VCaP (cell line): ENCODE measurements at regions not wholly inside any gene's neighbourhood (a gene's known extent, or its start where the extent isn't known, plus 50 kb on each side); places are given as distances from the start of the nearest gene placed in this dataset.

Experiments used
- H3K27ac ChIP-seq: fragments of 450-650 bp; 2 replicates; pipeline ENCODE4 v1.5.1; 2017
- TF ChIP-seq, protein P1 (sequence below): fragments of 450-650 bp; conservative IDR thresholded peaks from 2 replicates; pipeline ENCODE4 v1.5.1; 2017; ENCODE audit warnings: mild to moderate bottlenecking, moderate library complexity

DNA sequence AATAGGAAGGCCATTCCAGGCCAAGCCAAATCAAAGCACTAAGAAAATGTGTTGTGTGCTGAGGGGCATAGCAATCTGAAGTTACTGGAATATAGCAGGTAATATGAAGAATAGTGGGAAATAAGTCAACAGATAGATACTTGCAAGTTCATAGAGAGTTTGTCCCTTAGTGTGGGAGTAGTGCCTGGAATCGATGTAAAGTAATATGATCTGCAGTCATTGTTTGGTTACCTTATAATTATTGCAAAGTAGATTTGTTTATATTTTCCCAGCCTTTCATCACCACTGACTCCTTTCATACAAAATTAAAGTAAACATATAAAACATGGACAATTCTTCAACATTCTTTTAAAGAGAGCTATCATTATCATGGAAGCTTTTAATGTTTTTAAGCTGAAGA, 420.9 kb upstream of the NECTIN3 start:
- peak overlapping the region; percentile 34; the same call in 1 of the 2 replicates for H3K27ac ChIP-seq
- TF ChIP-seq, protein P1, sequence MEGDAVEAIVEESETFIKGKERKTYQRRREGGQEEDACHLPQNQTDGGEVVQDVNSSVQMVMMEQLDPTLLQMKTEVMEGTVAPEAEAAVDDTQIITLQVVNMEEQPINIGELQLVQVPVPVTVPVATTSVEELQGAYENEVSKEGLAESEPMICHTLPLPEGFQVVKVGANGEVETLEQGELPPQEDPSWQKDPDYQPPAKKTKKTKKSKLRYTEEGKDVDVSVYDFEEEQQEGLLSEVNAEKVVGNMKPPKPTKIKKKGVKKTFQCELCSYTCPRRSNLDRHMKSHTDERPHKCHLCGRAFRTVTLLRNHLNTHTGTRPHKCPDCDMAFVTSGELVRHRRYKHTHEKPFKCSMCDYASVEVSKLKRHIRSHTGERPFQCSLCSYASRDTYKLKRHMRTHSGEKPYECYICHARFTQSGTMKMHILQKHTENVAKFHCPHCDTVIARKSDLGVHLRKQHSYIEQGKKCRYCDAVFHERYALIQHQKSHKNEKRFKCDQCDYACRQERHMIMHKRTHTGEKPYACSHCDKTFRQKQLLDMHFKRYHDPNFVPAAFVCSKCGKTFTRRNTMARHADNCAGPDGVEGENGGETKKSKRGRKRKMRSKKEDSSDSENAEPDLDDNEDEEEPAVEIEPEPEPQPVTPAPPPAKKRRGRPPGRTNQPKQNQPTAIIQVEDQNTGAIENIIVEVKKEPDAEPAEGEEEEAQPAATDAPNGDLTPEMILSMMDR, result no peak

DNA sequence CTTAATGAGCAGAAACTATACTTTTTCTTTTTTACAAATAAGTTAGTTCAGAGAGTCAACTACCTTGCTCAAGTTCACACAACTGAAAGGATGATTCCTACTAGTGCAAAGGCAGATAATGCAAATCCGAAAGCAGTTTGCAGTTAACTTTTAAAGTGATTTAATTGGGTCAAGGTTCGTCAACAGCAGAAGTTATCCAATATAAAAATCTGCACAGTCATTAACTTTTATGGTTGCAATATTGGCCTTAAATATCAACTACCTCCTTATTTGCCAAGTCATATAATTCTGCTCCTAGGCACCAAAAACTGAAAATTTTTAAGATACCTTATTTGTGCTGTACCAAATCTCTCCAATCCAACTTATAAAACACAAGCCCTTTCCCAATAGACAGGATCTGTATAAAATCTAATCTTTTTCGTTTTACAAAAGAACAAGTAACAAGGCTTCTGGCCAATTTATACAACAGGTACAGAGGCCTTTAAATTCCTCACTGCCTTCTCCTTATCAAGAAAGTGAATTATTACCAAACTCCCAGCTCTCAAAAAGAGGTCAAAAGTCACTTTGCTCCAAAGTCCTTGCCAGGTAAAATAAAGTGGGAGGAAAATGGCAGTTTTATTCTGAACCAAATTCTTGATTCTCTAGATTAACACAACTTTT, 416.6 kb upstream of the NECTIN3 start:
- peak overlapping the region; percentile 35 for H3K27ac ChIP-seq
- TF ChIP-seq, protein P1, result no peak

GRCh38 chr3:110656394-110657025, 415.1 kb upstream of the NECTIN3 start:
- no peak overlapping the region for H3K27ac ChIP-seq
- TF ChIP-seq, protein P1, result no peak

DNA sequence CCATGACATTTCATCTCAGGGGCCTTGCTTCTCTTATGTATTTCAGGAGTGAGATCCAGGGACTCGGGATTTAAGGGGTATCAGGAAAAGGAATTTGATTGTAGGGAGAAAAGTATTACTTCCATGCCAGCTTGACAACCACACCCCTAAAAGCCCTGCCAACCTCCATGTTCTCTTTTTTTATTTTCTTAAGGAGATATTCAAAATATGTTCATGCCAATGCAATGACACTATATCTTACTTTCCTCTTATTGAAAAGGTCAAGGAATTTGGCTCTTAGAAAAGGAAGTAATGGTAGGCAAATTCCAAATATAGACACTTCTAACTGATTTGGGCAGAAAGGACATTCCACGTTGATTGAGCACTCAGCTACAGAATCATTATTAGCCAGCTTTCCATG, 407.5 kb upstream of the NECTIN3 start:
- TF ChIP-seq, protein P1, result no peak
- H3K27ac ChIP-seq, result no peak overlapping the region

DNA sequence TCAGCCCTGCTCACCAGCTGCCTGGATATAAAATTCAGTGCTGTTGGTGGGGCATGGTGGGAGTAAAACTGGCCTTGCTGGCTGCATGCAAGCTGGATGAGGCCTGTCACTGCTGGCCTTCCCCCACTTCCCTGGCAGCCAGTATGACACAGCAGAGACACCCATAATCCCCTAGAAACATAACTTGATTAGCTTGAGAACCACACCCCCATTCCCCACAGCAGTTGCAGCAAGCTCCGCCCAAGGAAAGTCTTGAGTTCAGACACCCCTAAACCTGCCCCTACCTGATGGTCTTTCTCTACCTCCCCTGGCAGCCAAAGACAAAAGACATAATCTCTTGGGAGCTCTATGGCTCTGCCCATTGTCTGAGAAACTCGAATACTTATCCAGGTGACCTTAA, 405.1 kb upstream of the NECTIN3 start:
- H3K27ac ChIP-seq, result no peak overlapping the region
- TF ChIP-seq, protein P1, result no peak

DNA sequence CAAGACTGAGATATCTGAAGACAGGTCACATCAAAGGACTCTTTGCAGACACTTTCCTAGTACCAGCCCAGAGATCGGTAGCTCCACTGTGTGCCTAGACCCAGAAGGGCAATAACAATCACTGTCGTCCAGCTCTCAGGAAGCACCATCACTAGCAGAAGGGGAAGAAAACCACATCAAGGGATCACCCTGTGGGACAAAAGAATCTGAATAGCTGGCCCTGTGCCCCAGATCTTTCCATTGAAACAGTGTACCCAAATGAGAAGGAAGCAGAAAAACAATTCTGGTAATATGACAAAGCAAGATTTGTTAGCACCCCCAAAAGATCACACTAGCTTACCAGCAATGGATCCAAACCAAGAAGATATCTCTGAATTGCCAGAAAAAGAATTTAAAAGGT, 404.4 kb upstream of the NECTIN3 start:
- TF ChIP-seq, protein P1, result no peak
- no peak overlapping the region for H3K27ac ChIP-seq

- no peak overlapping the region for H3K27ac ChIP-seq
- TF ChIP-seq, protein P1, result no peak
These were observed 401.2 kb upstream of the NECTIN3 start for GRCh38 chr3:110670407-110670806.
